K562 (cell line): ENCODE measurements at regions not wholly inside any gene's neighbourhood (a gene's known extent, or its start where the extent isn't known, plus 50 kb on each side); places are given as distances from the start of the nearest gene placed in this dataset.

Experiments used
- DPF2 ChIP-seq: fragments of 450-650 bp; IDR thresholded peaks from 2 replicates; pipeline ENCODE4 v1.6.1; 2016
- HCFC1 ChIP-seq: IDR thresholded peaks from 2 replicates; pipeline ENCODE4 v1.6.1; 2012; ENCODE audit warnings: low read depth, low read length, improper control_type of control experiment
- ID3 ChIP-seq, 2 experiments: fragments of 250-450 bp in 1 of 2; fragments of 450-650 bp in 1 of 2; sonication (Bioruptor Pico) in 1 of 2; IDR thresholded peaks; 2 replicates each; pipeline versions ENCODE4 v1.6.1 to v1.8.0; 2016 to 2021; ENCODE audit warnings: mild to moderate bottlenecking in 2 of 2, moderate library complexity in 2 of 2, missing compliant biosample characterization in 1 of 2, missing genetic modification characterization in 1 of 2
- MAX ChIP-seq: sonication (generic); formaldehyde crosslinking; IDR thresholded peaks from 2 replicates; pipeline ENCODE4 v1.9.0; 2022; ENCODE audit warnings: mild to moderate bottlenecking, missing genetic modification reagents
- NR3C1 ChIP-seq: sonication (generic); formaldehyde crosslinking; IDR thresholded peaks from 2 replicates; pipeline ENCODE4 v1.8.1; 2022; ENCODE audit warnings: missing genetic modification reagents
- NUFIP1 ChIP-seq: fragments of 450-650 bp; IDR thresholded peaks from 2 replicates; pipeline ENCODE4 v1.6.1; 2018; ENCODE audit not compliant: partially characterized antibody
- STAG1 ChIP-seq: sonication (generic); formaldehyde crosslinking; IDR thresholded peaks from 2 replicates; pipeline ENCODE4 v1.5.0; 2020; ENCODE audit warnings: missing genetic modification reagents, borderline replicate concordance
- TFE3 ChIP-seq: fragments of 450-650 bp; formaldehyde crosslinking; IDR thresholded peaks from 2 replicates; pipeline ENCODE4 v1.4.0; 2020; ENCODE audit warnings: mild to moderate bottlenecking, mixed read lengths
- TRIM24 ChIP-seq, 2 experiments: fragments of 450-650 bp; IDR thresholded peaks; 2 replicates each; pipeline ENCODE4 v1.6.1; 2016
- ZNF280A ChIP-seq: fragments of 450-650 bp; IDR thresholded peaks from 2 replicates; pipeline ENCODE4 v1.6.1; 2018; ENCODE audit warnings: mild to moderate bottlenecking, low read depth; ENCODE audit not compliant: partially characterized antibody
- ZSCAN29 ChIP-seq: fragments of 450-650 bp; IDR thresholded peaks from 2 replicates; pipeline ENCODE4 v1.6.1; 2017

GRCh38 chr5:36442352-36442751, 140.7 kb upstream of the RANBP3L start (continued):
- no peak for TF ChIP-seq NUFIP1
- TF ChIP-seq TFE3: no peak
- TF ChIP-seq NR3C1 (CRISPR knock-in tag): no peak
- no peak for TF ChIP-seq ZSCAN29
- TF ChIP-seq STAG1 (CRISPR knock-in tag): no peak
- TF ChIP-seq HCFC1: no peak
- no peak for TF ChIP-seq ID3 (CRISPR knock-in tag; IDR thresholded peaks at IDR 0.05)
- TF ChIP-seq ID3 (tag; IDR thresholded peaks at IDR 0.05): peak; percentile 97
- TF ChIP-seq TRIM24 (IDR thresholded peaks at IDR 0.05): peak; percentile 88 to 89
- peak; percentile 87 for TF ChIP-seq DPF2
- TF ChIP-seq ZNF280A: no peak
- TF ChIP-seq MAX: no peak
- TF ChIP-seq, all 486 proteins: peak for 116
